ENCODE measurements at regions not wholly inside any gene's neighbourhood (a gene's known extent, or its start where the extent isn't known, plus 50 kb on each side); places are given as distances from the start of the nearest gene placed in this dataset.

DNA sequence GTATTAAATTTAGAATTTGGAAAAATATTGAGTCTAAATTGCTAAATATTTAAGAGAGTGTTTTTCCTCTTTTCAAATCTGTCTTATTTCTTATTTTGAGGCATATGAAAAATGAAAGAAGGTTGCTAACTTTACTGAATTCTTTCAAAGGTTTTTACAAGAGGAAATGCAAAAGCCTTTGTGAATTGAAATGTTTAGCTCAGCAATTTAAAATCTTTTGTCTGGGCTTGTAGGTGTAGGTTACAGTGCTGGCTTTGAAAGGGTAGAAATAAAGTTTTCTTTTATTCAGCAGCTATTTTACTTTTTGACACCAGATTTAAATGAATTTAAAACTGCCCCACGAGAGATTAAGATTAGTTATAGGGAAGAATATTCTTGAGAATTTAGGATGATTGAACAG lies 192.0 kb downstream of the CDH7 start:
- TF ChIP-seq, protein P1, sequence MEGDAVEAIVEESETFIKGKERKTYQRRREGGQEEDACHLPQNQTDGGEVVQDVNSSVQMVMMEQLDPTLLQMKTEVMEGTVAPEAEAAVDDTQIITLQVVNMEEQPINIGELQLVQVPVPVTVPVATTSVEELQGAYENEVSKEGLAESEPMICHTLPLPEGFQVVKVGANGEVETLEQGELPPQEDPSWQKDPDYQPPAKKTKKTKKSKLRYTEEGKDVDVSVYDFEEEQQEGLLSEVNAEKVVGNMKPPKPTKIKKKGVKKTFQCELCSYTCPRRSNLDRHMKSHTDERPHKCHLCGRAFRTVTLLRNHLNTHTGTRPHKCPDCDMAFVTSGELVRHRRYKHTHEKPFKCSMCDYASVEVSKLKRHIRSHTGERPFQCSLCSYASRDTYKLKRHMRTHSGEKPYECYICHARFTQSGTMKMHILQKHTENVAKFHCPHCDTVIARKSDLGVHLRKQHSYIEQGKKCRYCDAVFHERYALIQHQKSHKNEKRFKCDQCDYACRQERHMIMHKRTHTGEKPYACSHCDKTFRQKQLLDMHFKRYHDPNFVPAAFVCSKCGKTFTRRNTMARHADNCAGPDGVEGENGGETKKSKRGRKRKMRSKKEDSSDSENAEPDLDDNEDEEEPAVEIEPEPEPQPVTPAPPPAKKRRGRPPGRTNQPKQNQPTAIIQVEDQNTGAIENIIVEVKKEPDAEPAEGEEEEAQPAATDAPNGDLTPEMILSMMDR (IDR thresholded peaks at IDR 0.05): no peak
- no peak for TF ChIP-seq POLR2A (IDR thresholded peaks at IDR 0.05)
